ENCODE measurements at regions not wholly inside any gene's neighbourhood (a gene's known extent, or its start where the extent isn't known, plus 50 kb on each side); places are given as distances from the start of the nearest gene placed in this dataset.
"Not testable (repeated sequence)": the region's sequence is repeated elsewhere in the genome, so short reads cannot be mapped to it uniquely, and the experiment has no call there.

- DNase-seq (ENCODE audit: low read depth in 2 of 2) = no peak
Observed at GRCh38 chr12:28980436-28980835, 168.6 kb upstream of the FAR2 start.

GRCh38 chr12:28987538-28988324 is 161.3 kb upstream of the FAR2 start:
- DNase-seq (ENCODE audit: low read depth in 2 of 2) = no peak

GRCh38 chr12:28988325-28988704 is 160.8 kb upstream of the FAR2 start:
- DNase-seq (ENCODE audit: low read depth in 2 of 2) = no peak

- no peak for DNase-seq (ENCODE audit: low read depth in 2 of 2)
Observed at GRCh38 chr12:28991626-28992025, 157.5 kb upstream of the FAR2 start.

GRCh38 chr12:28993720-28994119 is 155.4 kb upstream of the FAR2 start:
- DNase-seq (ENCODE audit: low read depth in 2 of 2) = no peak

GRCh38 chr12:28994179-28994715 is 154.8 kb upstream of the FAR2 start:
- no peak for DNase-seq (ENCODE audit: low read depth in 2 of 2)

- DNase-seq (ENCODE audit: low read depth in 2 of 2) = no peak
Observed at GRCh38 chr12:28996688-28997087, 152.4 kb upstream of the FAR2 start.

- peak in 1 of 2 donors; percentile 1 for DNase-seq (ENCODE audit: low read depth in 2 of 2)
Observed at GRCh38 chr12:28998662-28999120, 150.4 kb upstream of the FAR2 start.

- DNase-seq (ENCODE audit: low read depth in 2 of 2) = no peak
Observed at GRCh38 chr12:29004066-29004935, 144.8 kb upstream of the FAR2 start.

- DNase-seq (ENCODE audit: low read depth in 2 of 2) = no peak
Observed at GRCh38 chr12:29004936-29005304, 144.2 kb upstream of the FAR2 start.

- no peak for DNase-seq (ENCODE audit: low read depth in 2 of 2)
Observed at GRCh38 chr12:29008786-29009185, 140.3 kb upstream of the FAR2 start.

- no peak for DNase-seq (ENCODE audit: low read depth in 2 of 2)
Observed at GRCh38 chr12:29012673-29013072, 136.4 kb upstream of the FAR2 start.

GRCh38 chr12:29017532-29017931 is 131.5 kb upstream of the FAR2 start:
- DNase-seq (ENCODE audit: low read depth in 2 of 2) = not testable (repeated sequence)

GRCh38 chr12:29023436-29024076 is 125.5 kb upstream of the FAR2 start:
- DNase-seq (ENCODE audit: low read depth in 2 of 2) = no peak

GRCh38 chr12:29024117-29024516 is 125.0 kb upstream of the FAR2 start:
- DNase-seq (ENCODE audit: low read depth in 2 of 2) = no peak

- no peak for DNase-seq (ENCODE audit: low read depth in 2 of 2)
Observed at GRCh38 chr12:29025937-29026336, 123.1 kb upstream of the FAR2 start.

- DNase-seq (ENCODE audit: low read depth in 2 of 2) = no peak
Observed at GRCh38 chr12:29026419-29026818, 122.7 kb upstream of the FAR2 start.

GRCh38 chr12:29029484-29029883 is 119.6 kb upstream of the FAR2 start:
- DNase-seq (ENCODE audit: low read depth in 2 of 2) = not testable (repeated sequence)

- DNase-seq (ENCODE audit: low read depth in 2 of 2) = no peak
Observed at GRCh38 chr12:29030006-29030405, 119.1 kb upstream of the FAR2 start.

GRCh38 chr12:29032446-29032845 is 116.6 kb upstream of the FAR2 start:
- no peak for DNase-seq (ENCODE audit: low read depth in 2 of 2)

- no peak for DNase-seq (ENCODE audit: low read depth in 2 of 2)
Observed at GRCh38 chr12:29033519-29033918, 115.6 kb upstream of the FAR2 start.

- DNase-seq (ENCODE audit: low read depth in 2 of 2) = no peak
Observed at GRCh38 chr12:29035112-29035511, 114.0 kb upstream of the FAR2 start.
